ENCODE measurements at regions not wholly inside any gene's neighbourhood (a gene's known extent, or its start where the extent isn't known, plus 50 kb on each side); places are given as distances from the start of the nearest gene placed in this dataset.

- Histone ChIP-seq H3K9me3 (replicated peaks; ENCODE audit: control insufficient read depth, insufficient read depth, low read length) (no peaks in the 10 kb centered on the region), H2AFZ (ENCODE audit: control insufficient read depth, low read depth, low read length) (no peak overlapping the region), H3K27me3 (replicated peaks in 1 of 2; ENCODE audit: control insufficient read depth in 2 of 2, insufficient read depth in 2 of 2, low read length in 1 of 2) (no peaks in the 10 kb centered on the region; a peak in 1 of 4 replicates), H3K4me3 (no peak overlapping the region), H3K4me2 (ENCODE audit: control insufficient read depth, insufficient read depth) (no peak overlapping the region), H3K4me1 (ENCODE audit: control insufficient read depth, insufficient read depth, low read length) (no peaks in the 10 kb centered on the region), H4K20me1 (ENCODE audit: control insufficient read depth, insufficient read depth) (no peaks in the 10 kb centered on the region), H3K27ac (ENCODE audit: control insufficient read depth, insufficient read depth) (no peak overlapping the region), H3K9ac (ENCODE audit: control insufficient read depth, insufficient read depth, low read length) (no peak overlapping the region), H3K79me2 (ENCODE audit: control insufficient read depth, insufficient read depth, low read length) (no peaks in the 10 kb centered on the region), H3K36me3 (ENCODE audit: control insufficient read depth in 2 of 2, insufficient read depth in 2 of 2, low read length in 1 of 2) (no peaks in the 10 kb centered on the region)
- CTCF ChIA-PET = no interaction called here
- intact Hi-C loops (cut with micrococcal nuclease; ENCODE audit: unreplicated experiment) = no loop called here
- in situ Hi-C loops (cut with MboI) = no loop called here
- ATAC-seq = no peak
- POLR2A ChIA-PET = no interaction called here
- DNase-seq (ENCODE audit: low read depth, low spot score) = no peak
- BruUV-seq (replicated peaks) = no TSS peak
- TF ChIP-seq POLR2AphosphoS5 (IDR thresholded peaks at IDR 0.05; ENCODE audit: low read length) = no peak
- no peak for TF ChIP-seq FOXK2 (IDR thresholded peaks at IDR 0.05)
- no peak for TF ChIP-seq MEF2A (IDR thresholded peaks at IDR 0.05; ENCODE audit: insufficient read depth, low read depth, low read length)
- RAD21 ChIA-PET (ENCODE audit: unreplicated experiment) = no interaction called here
- SMC1A ChIA-PET (ENCODE audit: uncharacterized antibody, unreplicated experiment) = no interaction called here
- no peak for FAIRE-seq
- WGBS (ENCODE audit: insufficient coverage, insufficient replicate concordance, low lambda C conversion rate, missing lambda C conversion rate) = 53% methylated on average over 11 of the region's 11 CpGs
Measured at GRCh38 chr5:125348221-125348692, 601.8 kb upstream of the ZNF608 start.

- no peaks in the 10 kb centered on the region for H3K9me3 ChIP-seq (replicated peaks; ENCODE audit: control insufficient read depth, insufficient read depth, low read length)
- ATAC-seq (no peak), FAIRE-seq (no peak), DNase-seq (ENCODE audit: low read depth, low spot score) (no peak)
- ChIA-PET CTCF (no interaction called here), POLR2A (no interaction called here), SMC1A (ENCODE audit: uncharacterized antibody, unreplicated experiment) (no interaction called here), RAD21 (ENCODE audit: unreplicated experiment) (no interaction called here)
- in situ Hi-C loops (cut with MboI) = no loop called here
- H3K27me3 ChIP-seq (replicated peaks in 1 of 2; ENCODE audit: control insufficient read depth in 2 of 2, insufficient read depth in 2 of 2, low read length in 1 of 2) = no peaks in the 10 kb centered on the region; a peak in 1 of 4 replicates
- H3K27ac ChIP-seq (ENCODE audit: control insufficient read depth, insufficient read depth) = no peak overlapping the region
- intact Hi-C loops (cut with micrococcal nuclease; ENCODE audit: unreplicated experiment) = no loop called here
- no TSS peak for BruUV-seq (replicated peaks)
- H3K79me2 ChIP-seq (ENCODE audit: control insufficient read depth, insufficient read depth, low read length) = no peaks in the 10 kb centered on the region
- H3K9ac ChIP-seq (ENCODE audit: control insufficient read depth, insufficient read depth, low read length) = no peak overlapping the region
- WGBS (ENCODE audit: insufficient coverage, insufficient replicate concordance, low lambda C conversion rate, missing lambda C conversion rate) = 19% methylated on average over 9 of the region's 9 CpGs
- H3K4me1 ChIP-seq (ENCODE audit: control insufficient read depth, insufficient read depth, low read length) = no peaks in the 10 kb centered on the region
- H3K36me3 ChIP-seq (ENCODE audit: control insufficient read depth in 2 of 2, insufficient read depth in 2 of 2, low read length in 1 of 2) = no peaks in the 10 kb centered on the region
- H3K4me3 ChIP-seq = no peak overlapping the region
- no peak overlapping the region for H2AFZ ChIP-seq (ENCODE audit: control insufficient read depth, low read depth, low read length)
- no peaks in the 10 kb centered on the region for H4K20me1 ChIP-seq (ENCODE audit: control insufficient read depth, insufficient read depth)
- H3K4me2 ChIP-seq (ENCODE audit: control insufficient read depth, insufficient read depth) = no peak overlapping the region
- TF ChIP-seq MEF2A (IDR thresholded peaks at IDR 0.05; ENCODE audit: insufficient read depth, low read depth, low read length) (no peak), PBX3 (IDR thresholded peaks at IDR 0.05; ENCODE audit: insufficient replicate concordance, low read depth, low read length) (no peak), BACH1 (IDR thresholded peaks at IDR 0.05; ENCODE audit: borderline replicate concordance) (no peak), IRF4 (IDR thresholded peaks at IDR 0.05; ENCODE audit: low read depth, low read length) (no peak), PML (IDR thresholded peaks at IDR 0.05; ENCODE audit: low read length) (no peak), CHD4 (IDR thresholded peaks at IDR 0.05) (no peak), E4F1 (IDR thresholded peaks at IDR 0.05; ENCODE audit: borderline replicate concordance, partially characterized antibody) (no peak), HDAC6 (IDR thresholded peaks at IDR 0.05; ENCODE audit: unreplicated experiment) (no peak), CBX5 (IDR thresholded peaks at IDR 0.05; ENCODE audit: low read depth) (no peak), PAX5 (IDR thresholded peaks at IDR 0.05; ENCODE audit: borderline replicate concordance, low read depth, low read length) (no peak), NFXL1 (IDR thresholded peaks at IDR 0.05; ENCODE audit: borderline replicate concordance) (no peak), JUNB (IDR thresholded peaks at IDR 0.05) (no peak)
Measured at GRCh38 chr5:125348936-125349831, 602.7 kb upstream of the ZNF608 start.

Data from GM12878 (cell line).